Hepatic stellate cell (primary cell): ENCODE measurements at regions not wholly inside any gene's neighbourhood (a gene's known extent, or its start where the extent isn't known, plus 50 kb on each side); places are given as distances from the start of the nearest gene placed in this dataset.

Experiments
- DNase-seq: peaks from one replicate; pipeline ENCODE4 v3.0.0; 2011; ENCODE audit warnings: low spot score

- DNase-seq: no peak
These were observed 118.4 kb upstream of the WDR17 start for GRCh38 chr4:175947117-175947722.

GRCh38 chr4:175951794-175952193 is 113.8 kb upstream of the WDR17 start:
- DNase-seq: no peak

- DNase-seq: no peak
These were observed 112.5 kb upstream of the WDR17 start for GRCh38 chr4:175953116-175953515.

- no peak for DNase-seq
These were observed 111.6 kb upstream of the WDR17 start for GRCh38 chr4:175953960-175954521.

- no peak for DNase-seq
These were observed 111.0 kb upstream of the WDR17 start for GRCh38 chr4:175954685-175955084.

- no peak for DNase-seq
These were observed 104.0 kb upstream of the WDR17 start for GRCh38 chr4:175961604-175962003.

GRCh38 chr4:175970072-175970471 is 95.6 kb upstream of the WDR17 start:
- no peak for DNase-seq

- DNase-seq: no peak
These were observed 94.9 kb upstream of the WDR17 start for GRCh38 chr4:175970724-175971123.

GRCh38 chr4:175971388-175972179 is 94.1 kb upstream of the WDR17 start:
- DNase-seq: no peak

GRCh38 chr4:175973027-175973923 is 92.4 kb upstream of the WDR17 start:
- no peak for DNase-seq

GRCh38 chr4:175983636-175984035 is 82.0 kb upstream of the WDR17 start:
- DNase-seq: no peak

GRCh38 chr4:175986668-175987067 is 79.0 kb upstream of the WDR17 start:
- DNase-seq: no peak

- no peak for DNase-seq
These were observed 77.1 kb upstream of the WDR17 start for GRCh38 chr4:175988511-175988910.

- no peak for DNase-seq
These were observed 69.4 kb upstream of the WDR17 start for GRCh38 chr4:175996206-175996605.

GRCh38 chr4:175997291-175997690 is 68.3 kb upstream of the WDR17 start:
- DNase-seq: no peak

GRCh38 chr4:175998782-175999181 is 66.9 kb upstream of the WDR17 start:
- DNase-seq: no peak

- no peak for DNase-seq
These were observed 65.7 kb upstream of the WDR17 start for GRCh38 chr4:175999944-176000343.

GRCh38 chr4:176001151-176002006 is 64.3 kb upstream of the WDR17 start:
- peak; percentile 9 for DNase-seq

GRCh38 chr4:176002007-176002613 is 63.5 kb upstream of the WDR17 start:
- peak; percentile 26 for DNase-seq

- DNase-seq: no peak
These were observed 59.9 kb upstream of the WDR17 start for GRCh38 chr4:176005766-176006165.

- DNase-seq: no peak
These were observed 56.4 kb upstream of the WDR17 start for GRCh38 chr4:176009254-176009653.
